Transverse colon (tissue), 3 donors: ENCODE measurements at regions not wholly inside any gene's neighbourhood (a gene's known extent, or its start where the extent isn't known, plus 50 kb on each side); places are given as distances from the start of the nearest gene placed in this dataset.

Experiments
- CTCF ChIP-seq, 5 experiments: fragments of 200-600 bp in 3 of 5; fragments of 450-650 bp in 2 of 5; sonication (generic) in 3 of 5; IDR thresholded peaks; 1 replicate in 2 of 5; 2 replicates in 3 of 5; pipeline ENCODE4 v1.5.1; 2016 to 2017; ENCODE audit warnings: antibody characterized with exemption in 5 of 5, inconsistent platforms in 3 of 5, mild to moderate bottlenecking in 2 of 5, moderate library complexity in 1 of 5
- EP300 ChIP-seq: sonication (generic); formaldehyde crosslinking; IDR thresholded peaks from one replicate; pipeline ENCODE4 v1.6.1; 2017; ENCODE audit warnings: antibody characterized with exemption, low read depth
- POLR2A ChIP-seq: fragments of 450-650 bp; IDR thresholded peaks from one replicate; pipeline ENCODE4 v1.6.1; 2016; ENCODE audit warnings: antibody characterized with exemption, mild to moderate bottlenecking, moderate library complexity

- no peak for TF ChIP-seq CTCF (IDR thresholded peaks at IDR 0.05)
- no peak for TF ChIP-seq POLR2A
- no peak for TF ChIP-seq EP300
Measured at GRCh38 chr7:156356551-156356950, 284.0 kb upstream of the RNF32 start.
